CD4-positive, alpha-beta memory T cell (primary cell): ENCODE measurements at regions not wholly inside any gene's neighbourhood (a gene's known extent, or its start where the extent isn't known, plus 50 kb on each side); places are given as distances from the start of the nearest gene placed in this dataset.

Experiments
- CTCF ChIA-PET: fragments of 350-600 bp; sonication (Branson Sonifier 250); formaldehyde crosslinking; loops from one replicate; lab custom pipeline; 2021; ENCODE audit warnings: inconsistent platforms; ENCODE audit not compliant: partially characterized antibody; lab: Charles Lee
- POLR2A ChIA-PET: fragments of 350-600 bp; sonication (Branson Sonifier 250); formaldehyde crosslinking; loops from one replicate; lab custom pipeline; 2021; ENCODE audit not compliant: partially characterized antibody; lab: Charles Lee
- DNase-seq, 5 donors: peaks; one replicate each; pipeline versions ENCODE4 v3.0.0 to v3.0.0-alpha.2; 2020 to 2022; ENCODE audit warnings: mixed read lengths in 1 of 5
- H3K27ac ChIP-seq: one replicate; pipeline ENCODE4 v1.7.0; 2013; ENCODE audit warnings: low read depth, low read length
- H3K27me3 ChIP-seq: 2 replicates; pipeline ENCODE4 v1.7.0; 2013; ENCODE audit warnings: mild to moderate bottlenecking, low read length, moderate library complexity; ENCODE audit not compliant: insufficient read depth
- H3K36me3 ChIP-seq: 2 replicates; pipeline ENCODE4 v1.7.0; 2013; ENCODE audit warnings: mild to moderate bottlenecking, low read length, moderate library complexity; ENCODE audit not compliant: insufficient read depth
- H3K4me1 ChIP-seq: 2 replicates; pipeline ENCODE4 v1.7.0; 2013; ENCODE audit warnings: mild to moderate bottlenecking, low read length, moderate library complexity; ENCODE audit not compliant: insufficient read depth
- H3K4me3 ChIP-seq, 2 donors: one replicate each; pipeline ENCODE4 v1.7.0; 2013; ENCODE audit warnings: low read length in 2 of 2, mild to moderate bottlenecking in 1 of 2
- H3K9me3 ChIP-seq, 2 donors: one replicate each; pipeline ENCODE4 v1.7.0; 2013; ENCODE audit warnings: low read length in 2 of 2, control low read depth in 1 of 2; ENCODE audit not compliant: control insufficient read depth in 1 of 2
- H3K27ac Mint-ChIP-seq, 7 donors: one replicate each; pipeline ENCODE4 v1.8.0; 2020 to 2021; ENCODE audit warnings: mixed read lengths in 7 of 7, mild to moderate bottlenecking in 6 of 7, inconsistent platforms in 3 of 7, moderate library complexity in 3 of 7
- H3K27me3 Mint-ChIP-seq, 2 donors: one replicate each; pipeline ENCODE4 v1.8.0; 2020 to 2021; ENCODE audit warnings: mixed read lengths in 2 of 2
- H3K36me3 Mint-ChIP-seq, 2 donors: one replicate each; pipeline ENCODE4 v1.8.0; 2020 to 2021; ENCODE audit warnings: mixed read lengths in 2 of 2, inconsistent platforms in 1 of 2, mild to moderate bottlenecking in 1 of 2
- H3K4me1 Mint-ChIP-seq, 4 donors: one replicate each; pipeline ENCODE4 v1.8.0; 2020 to 2021; ENCODE audit warnings: mixed read lengths in 4 of 4, mild to moderate bottlenecking in 1 of 4
- H3K4me3 Mint-ChIP-seq, 8 donors: one replicate each; pipeline ENCODE4 v1.8.0; 2020 to 2021; ENCODE audit warnings: mixed read lengths in 8 of 8, mild to moderate bottlenecking in 7 of 8, moderate library complexity in 6 of 8, inconsistent platforms in 3 of 8
- H3K9me3 Mint-ChIP-seq, 8 donors: one replicate each; pipeline ENCODE4 v1.8.0; 2020 to 2021; ENCODE audit warnings: mixed read lengths in 8 of 8, mild to moderate bottlenecking in 5 of 8, inconsistent platforms in 3 of 8, moderate library complexity in 1 of 8
- intact Hi-C: fragments of 100-400 bp; cut with micrococcal nuclease; formaldehyde crosslinking; loops from one replicate; pipeline ENCODE4 v1.15.1; 2023

- no peaks in the 10 kb centered on the region for H3K4me1 Mint-ChIP-seq
- POLR2A ChIA-PET = no interaction called here
- H3K27me3 Mint-ChIP-seq = peaks cover 0 to 1% of the 10 kb centered on the region in 2 donors
- H3K27ac ChIP-seq = no peak overlapping the region
- H3K9me3 Mint-ChIP-seq = peaks cover 0 to 7% (median 0%) of the 10 kb centered on the region in 8 donors
- no peak overlapping the region for H3K4me3 Mint-ChIP-seq
- CTCF ChIA-PET = no interaction called here
- H3K4me1 ChIP-seq = no peaks in the 10 kb centered on the region
- no peak overlapping the region for H3K4me3 ChIP-seq
- H3K36me3 Mint-ChIP-seq = no peaks in the 10 kb centered on the region
- intact Hi-C loops = no loop called here
- DNase-seq = no peak
- no peaks in the 10 kb centered on the region for H3K27me3 ChIP-seq
- no peaks in the 10 kb centered on the region for H3K9me3 ChIP-seq
- H3K36me3 ChIP-seq = no peaks in the 10 kb centered on the region
- H3K27ac Mint-ChIP-seq = no peak overlapping the region
Observed at GRCh38 chr18:78056011-78056410, 806.4 kb downstream of the GALR1 start.

- CTCF ChIA-PET = no interaction called here
- H3K27ac ChIP-seq = no peak overlapping the region
- intact Hi-C loops = no loop called here
- H3K9me3 ChIP-seq = no peaks in the 10 kb centered on the region
- POLR2A ChIA-PET = no interaction called here
- peaks cover 0 to 3% (median 0%) of the 10 kb centered on the region in 8 donors for H3K9me3 Mint-ChIP-seq
- DNase-seq = no peak
- H3K4me1 Mint-ChIP-seq = no peaks in the 10 kb centered on the region
- H3K4me3 ChIP-seq = no peak overlapping the region
- no peaks in the 10 kb centered on the region for H3K36me3 Mint-ChIP-seq
- H3K4me3 Mint-ChIP-seq = no peak overlapping the region
- H3K4me1 ChIP-seq = no peaks in the 10 kb centered on the region
- H3K27me3 ChIP-seq = no peaks in the 10 kb centered on the region
- no peaks in the 10 kb centered on the region for H3K27me3 Mint-ChIP-seq
- no peak overlapping the region for H3K27ac Mint-ChIP-seq
- H3K36me3 ChIP-seq = no peaks in the 10 kb centered on the region
Observed at GRCh38 chr18:78069784-78070664, 820.4 kb downstream of the GALR1 start.

GRCh38 chr18:78071166-78071710, 821.6 kb downstream of the GALR1 start:
- H3K9me3 Mint-ChIP-seq = peaks cover 0 to 2% (median 0%) of the 10 kb centered on the region in 8 donors
- DNase-seq = no peak
- no peak overlapping the region for H3K27ac ChIP-seq
- H3K4me1 ChIP-seq = no peaks in the 10 kb centered on the region
- ChIA-PET POLR2A (no interaction called here), CTCF (no interaction called here)
- H3K4me3 Mint-ChIP-seq = no peak overlapping the region
- no peaks in the 10 kb centered on the region for H3K9me3 ChIP-seq
- no peak overlapping the region for H3K27ac Mint-ChIP-seq
- intact Hi-C loops = no loop called here
- H3K4me1 Mint-ChIP-seq = no peaks in the 10 kb centered on the region
- no peaks in the 10 kb centered on the region for H3K27me3 ChIP-seq
- no peak overlapping the region for H3K4me3 ChIP-seq
- no peaks in the 10 kb centered on the region for H3K36me3 Mint-ChIP-seq
- no peaks in the 10 kb centered on the region for H3K36me3 ChIP-seq
- H3K27me3 Mint-ChIP-seq = no peaks in the 10 kb centered on the region

- intact Hi-C loops = no loop called here
- no peaks in the 10 kb centered on the region for H3K9me3 ChIP-seq
- no peaks in the 10 kb centered on the region for H3K4me1 Mint-ChIP-seq
- no peaks in the 10 kb centered on the region for H3K4me1 ChIP-seq
- no peaks in the 10 kb centered on the region for H3K27me3 ChIP-seq
- H3K9me3 Mint-ChIP-seq = peaks cover 0 to 2% (median 0%) of the 10 kb centered on the region in 8 donors
- no peak overlapping the region for H3K27ac ChIP-seq
- no peak overlapping the region for H3K4me3 Mint-ChIP-seq
- H3K27me3 Mint-ChIP-seq = no peaks in the 10 kb centered on the region
- DNase-seq = no peak
- no peak overlapping the region for H3K27ac Mint-ChIP-seq
- no peak overlapping the region for H3K4me3 ChIP-seq
- POLR2A ChIA-PET = no interaction called here
- no peaks in the 10 kb centered on the region for H3K36me3 ChIP-seq
- no peaks in the 10 kb centered on the region for H3K36me3 Mint-ChIP-seq
- CTCF ChIA-PET = no interaction called here
Observed at GRCh38 chr18:78071776-78072175, 822.1 kb downstream of the GALR1 start.

- Histone ChIP-seq H3K4me3 (no peak overlapping the region), H3K27me3 (no peaks in the 10 kb centered on the region), H3K4me1 (no peaks in the 10 kb centered on the region), H3K27ac (no peak overlapping the region), H3K36me3 (no peaks in the 10 kb centered on the region), H3K9me3 (no peaks in the 10 kb centered on the region)
- H3K27ac Mint-ChIP-seq = no peak overlapping the region
- H3K9me3 Mint-ChIP-seq = peaks cover 0 to 2% (median 0%) of the 10 kb centered on the region in 8 donors
- intact Hi-C loops = no loop called here
- no peak for DNase-seq
- no peaks in the 10 kb centered on the region for H3K27me3 Mint-ChIP-seq
- POLR2A ChIA-PET = interaction anchor here (0.6 kb wide), 1 partner anchor 1045 kb away, joined by 3 read pairs; no protein-coding TSS in a partner anchor
- no peak overlapping the region for H3K4me3 Mint-ChIP-seq
- no peaks in the 10 kb centered on the region for H3K36me3 Mint-ChIP-seq
- CTCF ChIA-PET = no interaction called here
- no peaks in the 10 kb centered on the region for H3K4me1 Mint-ChIP-seq
Observed at GRCh38 chr18:78072375-78072774, 822.7 kb downstream of the GALR1 start.

GRCh38 chr18:78073275-78073674, 823.6 kb downstream of the GALR1 start:
- Mint-ChIP-seq H3K36me3 (no peaks in the 10 kb centered on the region), H3K9me3 (peaks cover 0 to 2% (median 0%) of the 10 kb centered on the region in 8 donors), H3K27ac (no peak overlapping the region), H3K4me1 (no peaks in the 10 kb centered on the region), H3K4me3 (no peak overlapping the region), H3K27me3 (no peaks in the 10 kb centered on the region)
- H3K27me3 ChIP-seq = no peaks in the 10 kb centered on the region
- H3K27ac ChIP-seq = no peak overlapping the region
- ChIA-PET CTCF (no interaction called here), POLR2A (interaction anchor here (0.6 kb wide), 1 partner anchor 1046 kb away, joined by 3 read pairs; no protein-coding TSS in a partner anchor)
- no peaks in the 10 kb centered on the region for H3K36me3 ChIP-seq
- intact Hi-C loops = no loop called here
- H3K4me3 ChIP-seq = no peak overlapping the region
- H3K9me3 ChIP-seq = no peaks in the 10 kb centered on the region
- no peak for DNase-seq
- no peaks in the 10 kb centered on the region for H3K4me1 ChIP-seq

- ChIA-PET CTCF (no interaction called here), POLR2A (no interaction called here)
- Mint-ChIP-seq H3K9me3 (peaks cover 0 to 2% (median 0%) of the 10 kb centered on the region in 8 donors), H3K36me3 (no peaks in the 10 kb centered on the region), H3K27me3 (no peaks in the 10 kb centered on the region), H3K4me3 (no peak overlapping the region), H3K4me1 (no peaks in the 10 kb centered on the region), H3K27ac (no peak overlapping the region)
- Histone ChIP-seq H3K4me1 (no peaks in the 10 kb centered on the region), H3K27me3 (no peaks in the 10 kb centered on the region), H3K36me3 (no peaks in the 10 kb centered on the region), H3K4me3 (no peak overlapping the region), H3K9me3 (no peaks in the 10 kb centered on the region), H3K27ac (no peak overlapping the region)
- intact Hi-C loops = no loop called here
- DNase-seq = no peak
Observed at GRCh38 chr18:78074400-78075020, 824.9 kb downstream of the GALR1 start.
